Astrocyte of the cerebellum (primary cell): ENCODE measurements at regions not wholly inside any gene's neighbourhood (a gene's known extent, or its start where the extent isn't known, plus 50 kb on each side); places are given as distances from the start of the nearest gene placed in this dataset.

Source experiments
- DNase-seq: peaks from one replicate; pipeline ENCODE4 v3.0.0-alpha.2; 2011; ENCODE audit warnings: low read depth
- H3K4me3 ChIP-seq: 2 replicates; pipeline ENCODE4 v1.5.1; 2011; ENCODE audit warnings: mild to moderate bottlenecking, low read depth, low read length, moderate library complexity
- CTCF ChIP-seq: IDR thresholded peaks from 2 replicates; pipeline ENCODE4 v1.5.1; 2012; ENCODE audit warnings: low read length, low read depth, moderate library complexity, mild to moderate bottlenecking; ENCODE audit errors: missing control alignments
- in situ Hi-C: cut with HindIII; loops from 2 replicates; pipeline ENCODE4 v1.10.0; 2017; ENCODE audit warnings: low sequenced_read_pairs

DNA sequence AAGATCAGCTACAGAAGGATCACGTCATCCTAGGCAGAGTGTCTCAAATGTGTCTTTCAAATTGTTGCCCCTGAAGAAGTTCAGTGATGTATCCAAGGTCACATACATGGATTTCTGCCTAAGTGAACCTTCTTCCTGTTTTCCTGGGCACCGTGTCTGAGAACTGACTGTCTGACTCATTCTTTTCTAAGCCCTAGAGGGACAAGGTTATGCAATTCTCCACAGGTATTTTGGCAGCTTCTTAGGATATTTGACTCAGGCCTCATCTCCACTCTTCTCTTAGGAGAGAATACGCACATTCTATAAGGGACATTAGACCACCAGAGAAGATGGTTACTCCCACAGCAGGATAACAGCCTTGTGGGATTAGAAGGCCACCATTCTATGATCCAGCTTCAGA is 391.9 kb upstream of the THBS1 start:
- no peak for TF ChIP-seq CTCF
- in situ Hi-C loops: no loop called here
- DNase-seq: peak; percentile 87

DNA sequence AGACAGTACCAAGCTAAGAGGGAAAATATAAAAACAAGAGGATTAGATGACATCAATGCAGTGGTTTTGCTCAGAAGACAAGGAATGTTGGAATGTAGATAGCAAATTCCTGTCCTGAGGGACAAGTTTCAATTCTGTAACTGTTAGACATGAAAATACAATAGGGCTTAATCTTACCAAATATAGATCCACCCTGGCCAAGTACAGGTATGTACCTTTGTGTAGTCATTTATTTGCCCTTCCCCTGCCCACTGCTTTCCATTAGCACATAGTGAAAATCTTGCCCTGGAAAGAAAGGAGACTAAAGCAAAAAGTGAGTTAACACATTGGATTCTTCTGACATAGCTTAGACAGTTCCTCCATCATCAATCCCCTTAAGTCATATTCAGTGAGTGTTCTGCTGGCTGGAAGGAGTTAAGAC is 389.0 kb upstream of the THBS1 start:
- H3K4me3 ChIP-seq: no peak overlapping the region
- TF ChIP-seq CTCF: no peak
- DNase-seq: no peak
- in situ Hi-C loops: no loop called here

More for the DNA sequence above, 391.9 kb upstream of the THBS1 start:
- H3K4me3 ChIP-seq: no peak overlapping the region

DNA sequence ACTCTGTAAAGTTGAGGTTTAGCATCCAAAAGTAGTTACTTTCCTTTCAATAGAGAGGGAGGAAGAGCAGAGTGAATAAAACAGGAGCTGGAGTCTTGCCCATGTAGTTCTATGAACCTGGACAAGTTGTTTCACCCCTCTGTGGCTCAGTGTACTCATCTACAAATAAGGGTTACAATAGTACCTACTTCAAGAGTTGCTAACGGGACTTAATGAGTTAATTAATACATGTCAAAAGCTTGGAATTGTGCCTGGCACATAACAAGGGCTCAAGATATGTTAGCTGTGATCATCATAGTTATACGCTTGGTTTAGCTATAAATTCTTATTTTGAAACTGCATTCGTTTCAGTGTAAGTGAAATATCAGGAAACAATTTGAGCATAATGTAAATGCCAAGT is 388.5 kb upstream of the THBS1 start:
- no peak for DNase-seq
- in situ Hi-C loops: no loop called here
- H3K4me3 ChIP-seq: no peak overlapping the region
- TF ChIP-seq CTCF: no peak

- no peak for DNase-seq
- in situ Hi-C loops: no loop called here
- no peak overlapping the region for H3K4me3 ChIP-seq
- no peak for TF ChIP-seq CTCF
Measured at GRCh38 chr15:39192979-39193560, 387.8 kb upstream of the THBS1 start.

DNA sequence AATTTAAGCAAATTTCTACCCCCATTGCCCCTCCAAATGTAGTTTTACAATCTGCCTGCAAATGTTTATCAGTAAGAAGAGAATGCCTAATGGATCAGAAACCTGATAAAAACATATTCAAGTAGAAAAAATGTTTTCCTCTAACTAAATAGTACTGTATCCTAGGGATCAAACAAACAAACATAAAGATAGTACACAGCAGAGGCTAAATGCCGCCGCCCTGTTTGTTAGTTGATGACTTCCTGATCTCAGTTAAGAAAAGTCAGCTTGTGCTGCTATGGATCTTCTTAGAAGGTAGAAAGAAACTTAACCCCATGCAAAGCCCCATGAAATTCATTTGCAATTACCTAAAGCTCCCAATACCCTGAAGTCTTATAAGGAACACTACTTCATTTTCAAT is 387.3 kb upstream of the THBS1 start:
- in situ Hi-C loops: no loop called here
- no peak for TF ChIP-seq CTCF
- no peak for DNase-seq
- no peak overlapping the region for H3K4me3 ChIP-seq

DNA sequence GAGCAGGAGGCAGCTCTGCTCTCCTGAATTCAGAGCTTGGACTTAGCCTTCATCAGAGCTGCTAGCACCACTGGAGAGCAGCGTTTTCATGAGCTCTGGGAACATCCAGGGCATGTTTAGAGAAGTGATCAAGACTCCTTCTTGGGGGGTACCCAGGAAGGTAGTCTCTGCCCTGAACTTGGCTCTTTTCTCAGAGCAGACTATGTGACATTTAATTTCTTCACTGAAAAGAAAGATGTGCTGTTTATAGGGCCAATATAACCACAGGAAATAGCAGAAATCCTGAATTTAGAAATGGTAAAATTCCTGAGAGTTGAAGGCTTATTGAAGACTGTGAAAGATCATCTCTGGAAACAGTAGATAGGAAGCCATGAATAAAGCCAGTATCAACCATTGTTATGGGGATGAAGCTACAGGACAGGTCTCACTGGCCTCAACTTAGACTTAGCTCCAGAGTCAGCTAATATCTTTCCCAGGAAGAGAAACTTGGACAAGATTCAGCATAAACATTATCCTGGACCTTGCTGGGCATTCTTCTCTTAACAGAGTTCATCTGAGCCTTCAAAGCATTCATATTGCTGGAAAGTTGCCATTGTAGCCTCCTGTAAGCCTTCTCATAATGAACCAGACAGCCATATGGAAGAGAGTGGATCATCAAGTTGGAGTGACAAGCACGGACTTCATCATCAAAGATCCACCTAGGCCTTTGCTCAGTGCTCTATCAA is 386.6 kb upstream of the THBS1 start:
- in situ Hi-C loops: no loop called here
- no peak overlapping the region for H3K4me3 ChIP-seq
- no peak for TF ChIP-seq CTCF
- peak; percentile 33 for DNase-seq
